Muscle layer of colon (tissue), 2 donors: ENCODE measurements at regions not wholly inside any gene's neighbourhood (a gene's known extent, or its start where the extent isn't known, plus 50 kb on each side); places are given as distances from the start of the nearest gene placed in this dataset.

Experiments
- H3K27ac ChIP-seq: one replicate; pipeline ENCODE4 v1.7.0; 2013; ENCODE audit warnings: low read depth, mild to moderate bottlenecking, low read length, moderate library complexity
- H3K27me3 ChIP-seq, 2 donors: one replicate each; pipeline ENCODE4 v1.7.0; 2013; ENCODE audit warnings: low read length in 2 of 2, mild to moderate bottlenecking in 2 of 2; ENCODE audit not compliant: insufficient read depth in 2 of 2, control insufficient read depth in 1 of 2
- H3K36me3 ChIP-seq: one replicate; pipeline ENCODE4 v1.7.0; 2013; ENCODE audit warnings: mild to moderate bottlenecking, low read length; ENCODE audit not compliant: insufficient read depth
- H3K4me1 ChIP-seq: one replicate; pipeline ENCODE4 v1.7.0; 2013; ENCODE audit warnings: mild to moderate bottlenecking, low read length; ENCODE audit not compliant: insufficient read depth
- H3K4me3 ChIP-seq, 2 donors: one replicate each; pipeline ENCODE4 v1.7.0; 2013; ENCODE audit warnings: low read length in 2 of 2, low read depth in 1 of 2, mild to moderate bottlenecking in 1 of 2, moderate library complexity in 1 of 2
- H3K9ac ChIP-seq: one replicate; pipeline ENCODE4 v1.7.0; 2013; ENCODE audit warnings: low read length
- H3K9me3 ChIP-seq: one replicate; pipeline ENCODE4 v1.7.0; 2013; ENCODE audit warnings: mild to moderate bottlenecking, low read length
- donor health status: abdominal sarcoma.
- donor health status: Adenocarcinoma of cecum.

DNA sequence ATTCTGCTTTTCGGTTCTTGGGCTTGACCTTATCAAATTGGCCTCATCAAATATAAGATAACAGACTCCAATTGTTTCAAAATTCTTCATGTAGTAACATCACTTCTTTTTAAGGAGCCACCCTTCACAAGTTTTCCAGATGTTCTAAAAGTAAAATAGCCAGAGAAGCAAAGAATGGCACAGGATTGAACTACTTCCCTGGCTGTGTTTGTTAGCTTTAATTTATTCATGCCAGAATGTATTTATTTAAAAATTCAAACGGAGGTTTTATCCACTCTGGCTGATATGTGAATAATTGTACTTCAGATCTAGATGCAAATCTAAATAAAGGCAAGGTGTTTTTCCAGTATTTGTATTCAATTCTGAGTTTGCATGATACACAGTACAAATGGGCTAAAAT lies 581.3 kb upstream of the TENM3 start:
- Histone ChIP-seq H3K9me3 (no peaks in the 10 kb centered on the region), H3K27ac (no peak overlapping the region), H3K27me3 (no peaks in the 10 kb centered on the region), H3K4me3 (no peak overlapping the region), H3K9ac (no peak overlapping the region), H3K36me3 (no peaks in the 10 kb centered on the region), H3K4me1 (no peaks in the 10 kb centered on the region)

DNA sequence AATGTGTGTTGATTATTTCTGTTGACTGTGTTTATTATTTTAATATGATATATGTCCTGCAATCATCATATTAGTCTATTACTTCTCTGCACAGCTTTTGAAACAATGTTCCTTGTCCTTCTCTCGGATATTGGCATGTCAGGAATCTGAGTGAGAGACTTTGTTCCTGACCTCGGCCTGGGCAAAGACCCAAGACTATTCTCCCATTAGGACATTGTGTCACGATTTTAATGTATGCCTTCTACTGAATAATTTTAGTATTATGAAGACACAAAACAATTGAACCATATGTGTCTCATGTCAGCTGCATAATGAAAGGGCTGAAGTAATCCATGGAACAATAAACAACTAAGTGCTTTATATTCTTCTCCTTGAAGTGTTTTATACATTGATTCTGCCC lies 580.8 kb upstream of the TENM3 start:
- Histone ChIP-seq H3K9ac (no peak overlapping the region), H3K4me3 (no peak overlapping the region), H3K36me3 (no peaks in the 10 kb centered on the region), H3K9me3 (no peaks in the 10 kb centered on the region), H3K27ac (no peak overlapping the region), H3K4me1 (no peaks in the 10 kb centered on the region), H3K27me3 (no peaks in the 10 kb centered on the region)

DNA sequence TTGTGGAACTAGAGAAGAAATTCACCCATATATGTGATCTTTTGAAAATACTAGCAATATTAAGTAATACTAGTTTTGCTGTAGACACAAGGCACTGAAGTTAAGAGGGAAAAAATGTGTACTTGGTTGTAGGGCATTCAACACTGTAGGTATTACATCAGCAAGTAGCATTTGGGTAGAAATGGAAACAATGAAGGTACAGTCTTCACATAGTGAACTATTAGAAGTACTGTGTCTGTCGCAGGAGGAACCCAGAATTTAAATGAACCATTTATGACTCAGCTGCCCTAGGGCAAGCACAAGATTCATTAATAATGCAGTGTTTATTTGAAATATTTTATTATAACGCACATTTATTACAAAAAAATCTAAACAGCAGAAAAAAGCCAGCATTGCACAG lies 572.7 kb upstream of the TENM3 start:
- no peaks in the 10 kb centered on the region for H3K9me3 ChIP-seq
- H3K9ac ChIP-seq: no peak overlapping the region
- H3K27ac ChIP-seq: no peak overlapping the region
- H3K27me3 ChIP-seq: no peaks in the 10 kb centered on the region
- H3K4me1 ChIP-seq: no peaks in the 10 kb centered on the region
- H3K4me3 ChIP-seq: no peak overlapping the region
- no peaks in the 10 kb centered on the region for H3K36me3 ChIP-seq

DNA sequence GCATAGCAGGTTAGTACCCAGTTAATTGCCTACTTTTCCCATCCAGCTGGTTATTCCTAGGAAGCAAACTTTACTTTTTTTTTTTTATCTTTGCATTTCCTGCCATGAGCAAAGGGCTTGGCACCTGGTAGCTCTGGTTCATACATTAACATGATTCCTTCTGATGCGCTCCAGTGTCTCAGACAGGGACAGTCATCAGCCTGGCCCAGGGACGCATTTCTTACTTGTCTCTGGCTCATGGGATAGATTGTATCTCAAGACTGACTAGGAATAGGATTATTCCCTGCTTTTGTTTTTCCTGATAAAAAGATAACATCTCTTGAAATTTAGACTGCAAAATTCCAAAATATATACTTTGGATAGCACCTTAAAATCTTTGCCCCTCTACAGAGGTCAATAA lies 571.5 kb upstream of the TENM3 start:
- Histone ChIP-seq H3K36me3 (no peaks in the 10 kb centered on the region), H3K27ac (no peak overlapping the region), H3K9me3 (no peaks in the 10 kb centered on the region), H3K4me3 (no peak overlapping the region), H3K9ac (no peak overlapping the region), H3K4me1 (no peaks in the 10 kb centered on the region), H3K27me3 (no peaks in the 10 kb centered on the region)

DNA sequence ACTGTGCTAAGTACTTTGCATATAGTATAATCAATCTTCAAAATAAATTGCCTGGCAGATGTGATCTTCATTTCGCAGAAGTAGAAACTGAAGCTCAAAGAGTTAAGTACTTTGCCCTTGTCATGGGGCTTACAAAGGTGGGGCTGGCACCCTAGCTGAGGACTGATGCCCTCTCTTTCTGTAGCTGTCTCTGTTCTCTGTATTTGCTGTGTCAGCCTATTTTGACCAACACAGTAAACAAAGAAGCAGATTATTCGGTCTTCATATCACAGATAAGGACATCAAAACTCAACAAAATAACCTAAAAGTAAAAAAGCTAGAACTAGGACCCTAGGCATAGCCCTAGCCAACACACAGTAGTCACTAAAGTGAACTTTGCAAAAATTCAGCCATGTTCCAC lies 570.5 kb upstream of the TENM3 start:
- Histone ChIP-seq H3K27me3 (no peaks in the 10 kb centered on the region), H3K4me3 (no peak overlapping the region), H3K9me3 (no peaks in the 10 kb centered on the region), H3K9ac (no peak overlapping the region), H3K36me3 (no peaks in the 10 kb centered on the region), H3K27ac (no peak overlapping the region), H3K4me1 (no peaks in the 10 kb centered on the region)

DNA sequence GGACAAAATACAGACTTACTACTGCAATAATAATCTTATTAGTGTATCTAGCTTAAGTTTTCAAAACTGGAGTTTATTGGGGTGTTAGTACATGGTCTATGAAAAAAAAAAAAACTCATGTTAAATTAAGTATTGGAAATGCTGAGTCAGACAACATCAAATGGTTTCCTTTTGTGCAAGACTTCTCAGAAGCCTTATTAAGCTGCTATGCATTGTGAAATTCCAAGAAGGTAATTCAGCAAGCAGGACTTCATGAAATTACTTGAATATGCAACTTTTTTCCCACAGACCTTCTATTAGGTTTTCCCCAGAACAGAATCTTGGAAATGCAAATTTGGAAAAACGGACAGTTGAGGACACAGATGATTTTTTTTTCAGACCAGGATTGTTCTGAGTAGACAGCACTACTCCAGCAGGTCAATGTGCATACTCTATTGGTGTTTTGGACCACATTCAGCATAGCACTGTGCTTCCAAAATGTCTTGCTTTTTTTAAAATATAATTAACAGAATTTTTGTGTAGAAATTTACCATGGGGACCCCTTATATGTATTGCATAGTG lies 568.8 kb upstream of the TENM3 start:
- H3K27me3 ChIP-seq: no peaks in the 10 kb centered on the region
- H3K9ac ChIP-seq: no peak overlapping the region
- no peaks in the 10 kb centered on the region for H3K4me1 ChIP-seq
- H3K27ac ChIP-seq: no peak overlapping the region
- no peak overlapping the region for H3K4me3 ChIP-seq
- no peaks in the 10 kb centered on the region for H3K9me3 ChIP-seq
- H3K36me3 ChIP-seq: no peaks in the 10 kb centered on the region

DNA sequence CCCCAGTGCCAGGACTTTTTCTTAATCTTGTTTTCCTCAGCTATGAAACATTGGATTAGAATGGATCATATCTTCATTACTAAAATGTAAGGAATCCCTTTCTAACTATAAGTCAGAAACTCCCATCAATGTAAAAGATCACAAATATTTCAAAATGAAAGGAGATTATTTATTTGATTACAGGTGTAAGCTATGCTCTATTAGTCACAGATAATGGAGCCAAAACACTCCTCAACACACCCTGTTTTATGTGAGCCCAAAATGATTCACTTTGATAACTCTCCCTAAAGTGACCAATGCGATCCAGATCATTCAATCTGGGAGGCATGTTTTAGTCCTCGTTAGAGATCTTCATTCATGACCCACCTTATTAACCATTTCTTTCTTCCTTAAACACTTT lies 566.7 kb upstream of the TENM3 start:
- Histone ChIP-seq H3K4me1 (no peaks in the 10 kb centered on the region), H3K4me3 (no peak overlapping the region), H3K9me3 (no peaks in the 10 kb centered on the region), H3K27me3 (no peaks in the 10 kb centered on the region), H3K9ac (no peak overlapping the region), H3K36me3 (no peaks in the 10 kb centered on the region), H3K27ac (no peak overlapping the region)

DNA sequence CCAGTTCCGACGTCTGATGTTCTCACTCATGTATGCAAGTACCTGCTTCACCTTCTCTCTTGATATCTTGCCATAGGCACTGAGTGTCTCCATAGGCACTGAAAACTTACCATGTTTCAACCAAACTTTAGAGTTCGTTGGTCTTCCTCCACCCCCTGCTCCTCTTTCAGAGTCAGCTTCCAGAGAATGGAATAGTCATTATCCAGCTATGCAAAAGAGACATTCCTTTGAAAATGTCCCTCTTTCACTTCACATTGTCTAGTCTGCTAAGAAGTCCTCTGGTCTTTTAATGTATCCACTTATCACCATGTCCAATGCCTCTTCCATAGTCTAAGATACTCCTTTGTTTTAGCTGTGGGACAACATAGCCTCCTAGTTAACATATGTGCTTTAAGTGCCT lies 566.0 kb upstream of the TENM3 start:
- no peak overlapping the region for H3K27ac ChIP-seq
- no peaks in the 10 kb centered on the region for H3K4me1 ChIP-seq
- H3K9me3 ChIP-seq: no peaks in the 10 kb centered on the region
- H3K36me3 ChIP-seq: no peaks in the 10 kb centered on the region
- no peak overlapping the region for H3K9ac ChIP-seq
- no peak overlapping the region for H3K4me3 ChIP-seq
- H3K27me3 ChIP-seq: no peaks in the 10 kb centered on the region

DNA sequence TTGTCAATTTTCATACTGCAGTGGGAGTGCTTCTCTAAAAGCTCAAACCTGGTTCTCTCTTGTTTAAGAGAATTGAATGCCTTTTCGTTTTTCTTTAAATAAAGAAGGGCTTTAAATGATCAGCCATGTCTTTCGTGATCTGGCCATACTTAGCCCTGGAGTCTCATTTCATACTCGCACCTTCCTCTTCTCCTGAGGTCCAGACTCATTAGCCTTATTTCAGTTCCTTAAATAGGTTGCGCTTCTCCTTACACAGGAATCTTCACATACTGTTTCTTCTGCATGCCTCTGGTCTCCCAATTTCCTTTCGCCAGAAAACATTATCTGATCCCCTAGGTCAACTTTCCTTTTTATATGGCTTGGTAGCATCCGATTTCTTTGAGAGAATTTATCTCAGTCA lies 565.6 kb upstream of the TENM3 start:
- Histone ChIP-seq H3K36me3 (no peaks in the 10 kb centered on the region), H3K4me1 (no peaks in the 10 kb centered on the region), H3K27ac (no peak overlapping the region), H3K9me3 (no peaks in the 10 kb centered on the region), H3K27me3 (no peaks in the 10 kb centered on the region), H3K9ac (no peak overlapping the region), H3K4me3 (no peak overlapping the region)

DNA sequence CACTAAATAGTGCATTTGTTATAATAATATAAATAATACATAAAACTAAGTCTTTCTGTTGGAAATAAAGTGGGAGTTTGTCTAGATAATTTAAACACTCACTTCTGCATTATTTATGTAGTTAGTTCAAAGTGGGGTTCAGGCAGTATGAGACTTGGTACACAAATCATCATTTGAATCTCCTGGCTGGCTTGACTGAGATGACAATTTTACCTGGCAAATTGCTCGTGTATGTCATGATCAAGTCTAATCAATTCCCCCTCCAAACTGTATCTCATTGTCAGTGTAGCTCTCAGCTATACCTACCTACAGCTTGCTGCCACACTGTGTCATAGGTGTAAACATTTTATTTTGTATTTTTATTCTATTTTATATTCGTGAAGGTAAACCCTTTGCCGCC lies 563.4 kb upstream of the TENM3 start:
- Histone ChIP-seq H3K27me3 (no peaks in the 10 kb centered on the region), H3K9me3 (no peaks in the 10 kb centered on the region), H3K4me1 (no peaks in the 10 kb centered on the region), H3K9ac (no peak overlapping the region), H3K27ac (no peak overlapping the region), H3K4me3 (no peak overlapping the region), H3K36me3 (no peaks in the 10 kb centered on the region)

DNA sequence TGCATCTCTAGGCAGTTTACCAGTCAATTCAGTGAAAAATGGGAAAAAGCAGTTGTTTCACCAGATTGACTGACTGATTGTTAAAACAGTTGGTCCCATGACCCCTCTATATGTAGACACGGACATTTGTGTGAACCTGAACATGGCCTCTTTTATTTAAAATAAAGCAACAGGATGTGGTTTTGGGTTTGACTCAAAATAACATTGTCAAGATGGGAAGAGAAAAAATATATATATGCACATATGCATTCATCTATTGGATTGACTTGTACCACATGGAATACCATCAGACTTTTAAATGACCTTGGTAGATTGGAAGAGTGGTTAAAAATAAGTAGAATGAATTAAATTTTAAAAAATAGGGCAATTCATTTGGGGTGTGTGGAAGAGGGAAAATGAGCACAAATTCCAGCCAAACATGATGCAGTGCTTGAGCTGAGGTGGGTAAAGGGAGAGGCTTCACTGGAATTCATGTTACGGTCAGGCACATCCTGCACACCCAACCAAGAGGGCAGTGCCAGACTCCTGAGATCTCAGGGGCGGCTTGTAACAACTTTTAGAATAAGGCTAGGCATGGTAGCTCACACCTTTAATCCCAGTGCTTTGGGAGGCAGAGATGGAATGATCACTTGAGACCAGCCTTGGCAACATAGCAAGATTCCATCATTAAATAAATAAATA lies 560.7 kb upstream of the TENM3 start:
- no peaks in the 10 kb centered on the region for H3K9me3 ChIP-seq

DNA sequence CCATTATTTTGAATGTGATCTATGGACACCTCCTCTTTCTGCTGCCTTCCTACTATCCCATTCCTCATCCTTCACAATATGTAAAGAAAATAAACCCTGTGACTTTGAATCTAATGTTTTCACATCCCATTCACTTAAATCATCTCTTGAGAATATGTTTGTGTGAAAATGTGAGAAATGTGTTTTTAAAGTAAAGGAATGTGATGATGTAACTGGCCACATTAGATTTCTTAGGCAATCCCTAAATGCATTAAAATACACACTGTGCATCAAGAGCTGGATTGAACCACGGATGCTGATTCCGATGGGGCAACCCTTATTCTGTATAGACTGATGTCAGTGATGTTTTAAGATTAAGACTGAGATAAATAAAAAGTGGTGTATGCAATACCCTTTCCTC lies 558.9 kb upstream of the TENM3 start:
- Histone ChIP-seq H3K36me3 (no peaks in the 10 kb centered on the region), H3K4me3 (no peak overlapping the region), H3K9ac (no peak overlapping the region), H3K4me1 (no peaks in the 10 kb centered on the region), H3K27ac (no peak overlapping the region), H3K27me3 (no peaks in the 10 kb centered on the region), H3K9me3 (no peaks in the 10 kb centered on the region)

More for the DNA sequence above, 560.7 kb upstream of the TENM3 start:
- H3K4me3 ChIP-seq: no peak overlapping the region
- H3K9ac ChIP-seq: no peak overlapping the region
- no peaks in the 10 kb centered on the region for H3K36me3 ChIP-seq
- no peaks in the 10 kb centered on the region for H3K27me3 ChIP-seq
- H3K4me1 ChIP-seq: no peaks in the 10 kb centered on the region
- H3K27ac ChIP-seq: no peak overlapping the region
